H9 (cell line): ENCODE measurements at regions not wholly inside any gene's neighbourhood (a gene's known extent, or its start where the extent isn't known, plus 50 kb on each side); places are given as distances from the start of the nearest gene placed in this dataset.

Source experiments
- DNase-seq: peaks from one replicate; pipeline ENCODE4 v3.0.0-alpha.2; 2017
- H2AFZ ChIP-seq: one replicate; pipeline ENCODE4 v1.6.1; 2013; ENCODE audit warnings: mild to moderate bottlenecking, low read length, control low read depth, moderate library complexity
- H2AK5ac ChIP-seq: 2 replicates; pipeline ENCODE4 v1.6.1; 2013; ENCODE audit warnings: low read length, control low read depth, mixed read lengths; ENCODE audit not compliant: insufficient read length
- H2BK120ac ChIP-seq: one replicate; pipeline ENCODE4 v1.6.1; 2013; ENCODE audit warnings: low read depth, mild to moderate bottlenecking, low read length, control low read depth, inconsistent platforms; ENCODE audit not compliant: poor library complexity, severe bottlenecking
- H2BK12ac ChIP-seq: 2 replicates; pipeline ENCODE4 v1.6.1; 2013; ENCODE audit warnings: low read length, control low read depth, mixed read lengths, low read depth; ENCODE audit not compliant: insufficient read length
- H2BK15ac ChIP-seq: 2 replicates; pipeline ENCODE4 v1.6.1; 2013; ENCODE audit warnings: low read depth, low read length, control low read depth
- H2BK20ac ChIP-seq: one replicate; pipeline ENCODE4 v1.6.1; 2013; ENCODE audit warnings: low read depth, mild to moderate bottlenecking, low read length, control low read depth, inconsistent platforms; ENCODE audit not compliant: poor library complexity, severe bottlenecking
- H2BK5ac ChIP-seq: 2 replicates; pipeline ENCODE4 v1.6.1; 2013; ENCODE audit warnings: low read length, control low read depth, mixed read lengths; ENCODE audit not compliant: insufficient read length
- H3K14ac ChIP-seq: 2 replicates; pipeline ENCODE4 v1.6.1; 2013; ENCODE audit warnings: low read length, control low read depth; ENCODE audit not compliant: insufficient read depth
- H3K18ac ChIP-seq: 2 replicates; pipeline ENCODE4 v1.6.1; 2013; ENCODE audit warnings: low read depth, mild to moderate bottlenecking, mixed read lengths, low read length, control low read depth; ENCODE audit not compliant: insufficient read length
- H3K23ac ChIP-seq: 2 replicates; pipeline ENCODE4 v1.6.1; 2013; ENCODE audit warnings: low read length, control low read depth, mixed read lengths, low read depth; ENCODE audit not compliant: insufficient read length
- H3K23me2 ChIP-seq: 2 replicates; pipeline ENCODE4 v1.6.1; 2013; ENCODE audit warnings: low read depth, mild to moderate bottlenecking, mixed read lengths, low read length, control low read depth; ENCODE audit not compliant: insufficient read length, poor library complexity, severe bottlenecking
- H3K27ac ChIP-seq: 2 replicates; pipeline ENCODE4 v1.5.1; 2013; ENCODE audit warnings: low read length, control low read depth, mixed read lengths, low read depth; ENCODE audit not compliant: insufficient read length
- H3K27me3 ChIP-seq: 2 replicates; pipeline ENCODE4 v1.6.1; 2013; ENCODE audit warnings: low read length, control low read depth, inconsistent platforms; ENCODE audit not compliant: insufficient read depth
- H3K4ac ChIP-seq: 2 replicates; pipeline ENCODE4 v1.6.1; 2013; ENCODE audit warnings: low read depth, mild to moderate bottlenecking, control low read depth, inconsistent platforms, low read length, moderate library complexity
- H3K4me1 ChIP-seq: 2 replicates; pipeline ENCODE4 v1.6.1; 2013; ENCODE audit warnings: low read length, control low read depth, inconsistent platforms; ENCODE audit not compliant: insufficient read depth
- H3K4me2 ChIP-seq: 2 replicates; pipeline ENCODE4 v1.6.1; 2013; ENCODE audit warnings: low read length, control low read depth, mixed read lengths; ENCODE audit not compliant: insufficient read length, insufficient read depth
- H3K56ac ChIP-seq: 2 replicates; pipeline ENCODE4 v1.6.1; 2013; ENCODE audit warnings: low read depth, mild to moderate bottlenecking, mixed read lengths, low read length, control low read depth; ENCODE audit not compliant: insufficient read length
- H3K79me1 ChIP-seq: 2 replicates; pipeline ENCODE4 v1.6.1; 2013; ENCODE audit warnings: low read depth, mild to moderate bottlenecking, moderate library complexity, low read length, control low read depth, inconsistent platforms; ENCODE audit not compliant: insufficient read depth, poor library complexity, severe bottlenecking
- H3K79me2 ChIP-seq: 2 replicates; pipeline ENCODE4 v1.6.1; 2013; ENCODE audit warnings: low read length, control low read depth, inconsistent platforms; ENCODE audit not compliant: insufficient read depth
- H3K9ac ChIP-seq: 2 replicates; pipeline ENCODE4 v1.6.1; 2013; ENCODE audit warnings: low read length, control low read depth, mixed read lengths; ENCODE audit not compliant: insufficient read length; ENCODE audit errors: extremely low read depth
- H3K9me3 ChIP-seq: one replicate; pipeline ENCODE4 v1.6.1; 2013; ENCODE audit warnings: low read depth, low read length, inconsistent platforms; ENCODE audit not compliant: control insufficient read depth
- H3T11ph ChIP-seq: one replicate; pipeline ENCODE4 v1.6.1; 2013; ENCODE audit warnings: mild to moderate bottlenecking, low read length, control low read depth, inconsistent platforms
- H4K20me1 ChIP-seq: one replicate; pipeline ENCODE4 v1.6.1; 2013; ENCODE audit not compliant: control insufficient read depth, insufficient read length, insufficient read depth
- H4K5ac ChIP-seq: 2 replicates; pipeline ENCODE4 v1.6.1; 2013; ENCODE audit warnings: low read depth, mild to moderate bottlenecking, mixed read lengths, low read length, control low read depth; ENCODE audit not compliant: insufficient read length
- H4K8ac ChIP-seq: replicated peaks from 2 replicates; pipeline ENCODE4 v1.6.1; 2013; ENCODE audit warnings: low read length, control low read depth, mixed read lengths, low read depth; ENCODE audit not compliant: insufficient read length
- H4K91ac ChIP-seq: 2 replicates; pipeline ENCODE4 v1.6.1; 2013; ENCODE audit warnings: low read depth, mild to moderate bottlenecking, moderate library complexity, mixed read lengths, low read length, control low read depth; ENCODE audit not compliant: insufficient read length
- H3K27ac Mint-ChIP-seq, 3 experiments: 2 replicates in 2 of 3; 3 replicates in 1 of 3; pipeline ENCODE4 v1.8.0; 2020 to 2021; ENCODE audit warnings: mixed read lengths in 3 of 3, mild to moderate bottlenecking in 1 of 3, moderate library complexity in 1 of 3
- H3K27me3 Mint-ChIP-seq: 2 replicates; pipeline ENCODE4 v1.8.0; 2021; ENCODE audit warnings: low read depth, mild to moderate bottlenecking, moderate library complexity, mixed read lengths
- H3K36me3 Mint-ChIP-seq, 3 experiments: 2 replicates in 2 of 3; 3 replicates in 1 of 3; pipeline ENCODE4 v1.8.0; 2020 to 2021; ENCODE audit warnings: low read depth in 3 of 3, mixed read lengths in 3 of 3; ENCODE audit not compliant: insufficient read depth in 1 of 3
- H3K4me1 Mint-ChIP-seq, 2 experiments: 2 replicates each; pipeline ENCODE4 v1.8.0; 2020; ENCODE audit warnings: mixed read lengths in 2 of 2
- H3K4me3 Mint-ChIP-seq, 2 experiments: 2 replicates in 1 of 2; 3 replicates in 1 of 2; pipeline ENCODE4 v1.8.0; 2020 to 2021; ENCODE audit warnings: mild to moderate bottlenecking in 2 of 2, mixed read lengths in 2 of 2, moderate library complexity in 1 of 2
- H3K9me3 Mint-ChIP-seq, 2 experiments: 2 replicates in 1 of 2; 3 replicates in 1 of 2; pipeline ENCODE4 v1.8.0; 2020; ENCODE audit warnings: mild to moderate bottlenecking in 2 of 2, mixed read lengths in 2 of 2, moderate library complexity in 1 of 2
- CTCF ChIP-seq: fragments of 200-600 bp; sonication (generic); conservative IDR thresholded peaks from 3 replicates; pipeline ENCODE4 v1.8.0; 2021; ENCODE audit warnings: antibody characterized with exemption, mild to moderate bottlenecking
- WGBS: extraction: QIAGEN DNeasy Blood & Tissue Kit; methylation state at CpG from one replicate; pipeline ENCODE4 v1.1.7; 2013; ENCODE audit warnings: missing lambda C conversion rate, low lambda C conversion rate, mixed read lengths; ENCODE audit not compliant: insufficient read length; ENCODE audit errors: extremely low coverage; 5-methylcytosine and 5-hydroxymethylcytosine counted together

DNA sequence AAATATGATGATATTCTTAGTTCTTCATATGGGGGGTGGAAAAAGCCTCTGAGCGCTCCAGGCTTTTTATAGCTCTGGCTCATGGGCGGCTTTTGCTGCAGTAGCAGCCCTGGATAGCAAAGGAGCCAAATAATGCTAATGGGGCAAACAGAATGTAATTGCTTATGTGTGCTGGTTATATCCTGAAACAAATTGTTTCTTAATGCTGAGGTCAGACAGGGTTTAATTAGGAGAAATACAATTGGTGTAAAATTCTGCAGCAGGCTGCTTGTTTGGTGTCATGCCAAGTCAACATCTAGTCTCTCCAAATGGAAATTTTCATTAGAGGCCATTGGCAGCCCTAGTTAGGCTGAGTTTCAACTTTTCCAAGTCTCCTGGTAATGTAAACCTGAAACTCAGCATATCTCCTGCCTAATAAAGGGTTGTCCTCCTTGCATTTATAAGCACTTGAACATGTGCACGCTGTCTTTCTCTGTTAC lies 530.1 kb upstream of the NOX3 start:
- no peak overlapping the region for H2BK15ac ChIP-seq
- no peak for TF ChIP-seq CTCF
- no peak overlapping the region for H4K91ac ChIP-seq
- H2BK20ac ChIP-seq: no peak overlapping the region
- no peak overlapping the region for H4K8ac ChIP-seq
- no peak overlapping the region for H3K56ac ChIP-seq
- no peaks in the 10 kb centered on the region for H3K79me2 ChIP-seq
- Mint-ChIP-seq H3K9me3 (no peaks in the 10 kb centered on the region), H3K4me3 (no peak overlapping the region), H3K27me3 (no peaks in the 10 kb centered on the region), H3K27ac (no peak overlapping the region), H3K4me1 (no peaks in the 10 kb centered on the region), H3K36me3 (no peaks in the 10 kb centered on the region)
- H3K9me3 ChIP-seq: no peaks in the 10 kb centered on the region
- no peak overlapping the region for H3K4me2 ChIP-seq
- no peaks in the 10 kb centered on the region for H4K20me1 ChIP-seq
- no peak overlapping the region for H2AFZ ChIP-seq
- no peak overlapping the region for H3K18ac ChIP-seq
- H3K23ac ChIP-seq: no peak overlapping the region
- no CpG with 5 or more reads among the region's 3 CpGs for WGBS
- no peak overlapping the region for H2BK12ac ChIP-seq
- H3K4me1 ChIP-seq: no peaks in the 10 kb centered on the region
- H3K79me1 ChIP-seq: no peaks in the 10 kb centered on the region
- no peaks in the 10 kb centered on the region for H3K27me3 ChIP-seq
- H3K27ac ChIP-seq: no peak overlapping the region
- H3K4ac ChIP-seq: no peak overlapping the region
- H2BK5ac ChIP-seq: no peak overlapping the region
- no peak overlapping the region for H2AK5ac ChIP-seq
- no peak for DNase-seq
- H3K23me2 ChIP-seq: no peaks in the 10 kb centered on the region
- no peak overlapping the region for H3K14ac ChIP-seq
- H3T11ph ChIP-seq: no peak overlapping the region
- no peak overlapping the region for H3K9ac ChIP-seq
- no peak overlapping the region for H4K5ac ChIP-seq
- H2BK120ac ChIP-seq: no peak overlapping the region
